Liver (tissue), 3 donors: ENCODE measurements at regions not wholly inside any gene's neighbourhood (a gene's known extent, or its start where the extent isn't known, plus 50 kb on each side); places are given as distances from the start of the nearest gene placed in this dataset.

Experiments
- HNF4G ChIP-seq: IDR thresholded peaks from 2 replicates; pipeline ENCODE4 v1.6.1; 2016; ENCODE audit warnings: antibody characterized with exemption
- JUND ChIP-seq, 2 donors: IDR thresholded peaks; 2 replicates each; pipeline ENCODE4 v1.6.1; 2016; ENCODE audit warnings: antibody characterized with exemption in 2 of 2
- RAD21 ChIP-seq, 2 donors: IDR thresholded peaks; 2 replicates each; pipeline ENCODE4 v1.6.1; 2016; ENCODE audit warnings: antibody characterized with exemption in 2 of 2, mild to moderate bottlenecking in 2 of 2
- RXRA ChIP-seq, 2 donors: IDR thresholded peaks; 2 replicates each; pipeline ENCODE4 v1.6.1; 2017 to 2018; ENCODE audit warnings: antibody characterized with exemption in 2 of 2, mild to moderate bottlenecking in 1 of 2
- SP1 ChIP-seq: IDR thresholded peaks from 2 replicates; pipeline ENCODE4 v1.6.1; 2018; ENCODE audit warnings: antibody characterized with exemption, mild to moderate bottlenecking
- TAF1 ChIP-seq: conservative IDR thresholded peaks from 2 replicates; pipeline ENCODE4 v1.6.1; 2016; ENCODE audit warnings: antibody characterized with exemption, mild to moderate bottlenecking
- YY1 ChIP-seq: IDR thresholded peaks from 2 replicates; pipeline ENCODE4 v1.6.1; 2016; ENCODE audit warnings: antibody characterized with exemption, mild to moderate bottlenecking
- TF ChIP-seq, protein P1 (sequence below): fragments of 150-350 bp; IDR thresholded peaks from 2 replicates; pipeline ENCODE4 v1.5.1; 2017; ENCODE audit warnings: improper control_type of control experiment, low read depth, low read length; ENCODE audit not compliant: missing input control
- TF ChIP-seq, protein P2 (sequence below): IDR thresholded peaks from 2 replicates; pipeline ENCODE4 v1.6.1; 2016; ENCODE audit warnings: antibody characterized with exemption
- TF ChIP-seq, protein P3 (sequence below): IDR thresholded peaks from 2 replicates; pipeline ENCODE4 v1.6.1; 2016; ENCODE audit warnings: antibody characterized with exemption
- donor health status: healthy.
- donor health status: healthy.

DNA sequence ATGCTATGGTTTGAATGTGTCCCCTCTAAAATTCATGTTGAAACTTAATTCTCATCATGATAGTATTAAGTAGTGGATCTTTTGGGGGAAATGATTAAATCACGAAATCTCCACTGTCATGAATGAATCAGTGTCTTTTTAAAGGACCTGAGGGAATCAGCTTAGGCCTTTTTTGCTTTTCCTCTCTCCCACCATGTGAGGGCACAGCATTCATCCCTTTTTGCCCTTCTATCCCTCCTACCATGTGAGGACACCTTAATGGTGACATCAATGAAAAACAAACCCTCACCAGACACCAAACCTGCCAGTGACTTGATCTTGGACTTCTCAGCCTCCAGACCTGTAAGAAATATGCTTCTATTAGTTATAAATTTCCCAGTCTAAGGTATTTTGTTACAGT lies 247.1 kb upstream of the UBE2E3 start:
- TF ChIP-seq, protein P1, sequence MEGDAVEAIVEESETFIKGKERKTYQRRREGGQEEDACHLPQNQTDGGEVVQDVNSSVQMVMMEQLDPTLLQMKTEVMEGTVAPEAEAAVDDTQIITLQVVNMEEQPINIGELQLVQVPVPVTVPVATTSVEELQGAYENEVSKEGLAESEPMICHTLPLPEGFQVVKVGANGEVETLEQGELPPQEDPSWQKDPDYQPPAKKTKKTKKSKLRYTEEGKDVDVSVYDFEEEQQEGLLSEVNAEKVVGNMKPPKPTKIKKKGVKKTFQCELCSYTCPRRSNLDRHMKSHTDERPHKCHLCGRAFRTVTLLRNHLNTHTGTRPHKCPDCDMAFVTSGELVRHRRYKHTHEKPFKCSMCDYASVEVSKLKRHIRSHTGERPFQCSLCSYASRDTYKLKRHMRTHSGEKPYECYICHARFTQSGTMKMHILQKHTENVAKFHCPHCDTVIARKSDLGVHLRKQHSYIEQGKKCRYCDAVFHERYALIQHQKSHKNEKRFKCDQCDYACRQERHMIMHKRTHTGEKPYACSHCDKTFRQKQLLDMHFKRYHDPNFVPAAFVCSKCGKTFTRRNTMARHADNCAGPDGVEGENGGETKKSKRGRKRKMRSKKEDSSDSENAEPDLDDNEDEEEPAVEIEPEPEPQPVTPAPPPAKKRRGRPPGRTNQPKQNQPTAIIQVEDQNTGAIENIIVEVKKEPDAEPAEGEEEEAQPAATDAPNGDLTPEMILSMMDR: no peak
- no peak for TF ChIP-seq JUND (IDR thresholded peaks at IDR 0.05)
- TF ChIP-seq, protein P2, sequence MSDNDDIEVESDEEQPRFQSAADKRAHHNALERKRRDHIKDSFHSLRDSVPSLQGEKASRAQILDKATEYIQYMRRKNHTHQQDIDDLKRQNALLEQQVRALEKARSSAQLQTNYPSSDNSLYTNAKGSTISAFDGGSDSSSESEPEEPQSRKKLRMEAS: no peak
- no peak for TF ChIP-seq YY1
- TF ChIP-seq, protein P3, sequence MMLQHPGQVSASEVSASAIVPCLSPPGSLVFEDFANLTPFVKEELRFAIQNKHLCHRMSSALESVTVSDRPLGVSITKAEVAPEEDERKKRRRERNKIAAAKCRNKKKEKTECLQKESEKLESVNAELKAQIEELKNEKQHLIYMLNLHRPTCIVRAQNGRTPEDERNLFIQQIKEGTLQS: no peak
- TF ChIP-seq RAD21 (IDR thresholded peaks at IDR 0.05): no peak
- no peak for TF ChIP-seq SP1
- no peak for TF ChIP-seq HNF4G
- TF ChIP-seq TAF1: no peak
- TF ChIP-seq RXRA (IDR thresholded peaks at IDR 0.05): no peak
